Adrenal gland (tissue), 9 donors: ENCODE measurements at regions not wholly inside any gene's neighbourhood (a gene's known extent, or its start where the extent isn't known, plus 50 kb on each side); places are given as distances from the start of the nearest gene placed in this dataset.

Experiments
- DNase-seq, 7 donors: peaks; one replicate each; pipeline ENCODE4 v3.0.0-alpha.2; 2019 to 2020
- H3K27ac ChIP-seq, 5 donors: fragments of 200-600 bp; sonication (generic) in 4 of 5; 1 replicate in 3 of 5; 2 replicates in 2 of 5; pipeline versions ENCODE4 v1.5.1 to v1.8.0; 2016 to 2020; ENCODE audit warnings: mild to moderate bottlenecking in 1 of 5
- H3K27me3 ChIP-seq: fragments of 200-600 bp; 2 replicates; pipeline ENCODE4 v1.8.0; 2021
- H3K36me3 ChIP-seq, 2 donors: fragments of 200-600 bp; replicated peaks in 1 of 2; 1 replicate in 1 of 2; 2 replicates in 1 of 2; pipeline versions ENCODE4 v1.5.1 to v1.8.0; 2018 to 2022
- H3K4me1 ChIP-seq, 2 donors: fragments of 200-600 bp; replicated peaks in 1 of 2; 1 replicate in 1 of 2; 2 replicates in 1 of 2; pipeline versions ENCODE4 v1.5.1 to v1.8.0; 2018 to 2021
- H3K4me3 ChIP-seq, 4 donors: fragments of 200-600 bp; sonication (generic) in 3 of 4; one replicate each; pipeline ENCODE4 v1.5.1; 2016 to 2018
- H3K9me3 ChIP-seq, 3 donors: fragments of 200-600 bp; sonication (generic) in 1 of 3; replicated peaks in 1 of 3; 1 replicate in 2 of 3; 2 replicates in 1 of 3; pipeline versions ENCODE4 v1.5.1 to v1.8.0; 2016 to 2021
- POLR2A ChIP-seq, 2 donors: fragments of 450-650 bp; IDR thresholded peaks; one replicate each; pipeline ENCODE4 v1.6.1; 2017; ENCODE audit warnings: antibody characterized with exemption in 2 of 2, mild to moderate bottlenecking in 2 of 2, moderate library complexity in 1 of 2
- WGBS, 4 donors: extraction: QIAGEN DNeasy Blood & Tissue Kit in 2 of 4; methylation state at CpG; one replicate each; pipeline versions ENCODE4 v1.1.5 to v1.1.7; 2013 to 2017; 5-methylcytosine and 5-hydroxymethylcytosine counted together
- intact Hi-C, 2 donors: fragments of 100-400 bp; cut with DNase I; formaldehyde crosslinking; loops; one replicate each; pipeline versions ENCODE4 v1.14.1 to v1.15.0; 2022 to 2023
- TF ChIP-seq, protein P1 (sequence below), 6 experiments: fragments of 450-650 bp in 4 of 6; fragments of 200-600 bp in 2 of 6; sonication (generic) in 1 of 6; IDR thresholded peaks; 1 replicate in 5 of 6; 2 replicates in 1 of 6; pipeline versions ENCODE4 v1.5.1 to v1.8.0; 2016 to 2021; ENCODE audit warnings: antibody characterized with exemption in 6 of 6, mild to moderate bottlenecking in 2 of 6, moderate library complexity in 1 of 6
- donor health status: healthy with polysubstance abuse.
- donor health status: Bipolar disorder and iron deficiency.
- donor health status: DM: yes; HTN: yes; CAD: no.
- donor health status: DM: no; HTN: no; CAD: no.
- donor health status: DM: no; HTN: no; CAD: no.

DNA sequence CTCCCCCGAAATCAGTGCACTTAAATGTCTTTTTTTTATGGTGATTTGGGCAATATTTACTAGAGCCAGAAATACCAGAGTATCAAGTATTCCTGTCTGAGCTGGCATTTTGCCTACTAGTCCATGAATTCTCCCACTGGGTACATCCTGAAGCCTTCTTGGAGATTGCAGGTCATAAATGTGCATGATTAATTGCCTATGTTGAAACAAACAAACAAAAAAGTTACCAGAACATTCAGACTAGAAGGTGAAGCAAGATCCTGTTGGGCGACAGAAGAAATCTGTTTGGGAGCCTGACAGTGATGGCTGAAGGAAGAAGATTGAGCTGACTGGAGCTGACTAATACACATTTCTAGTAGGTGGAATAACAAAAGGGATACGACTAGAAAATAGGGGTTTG is 127.4 kb upstream of the NRIP1 start:
- peak in 3 of 7 donors; percentile 22 to 43 (median 33) for DNase-seq
- Histone ChIP-seq H3K27me3 (no peaks in the 10 kb centered on the region), H3K36me3 (no peaks in the 10 kb centered on the region), H3K4me3 (no peak overlapping the region), H3K9me3 (no peaks in the 10 kb centered on the region), H3K4me1 (no peaks in the 10 kb centered on the region), H3K27ac (no peak overlapping the region)
- TF ChIP-seq POLR2A (IDR thresholded peaks at IDR 0.05) = no peak
- TF ChIP-seq, protein P1, sequence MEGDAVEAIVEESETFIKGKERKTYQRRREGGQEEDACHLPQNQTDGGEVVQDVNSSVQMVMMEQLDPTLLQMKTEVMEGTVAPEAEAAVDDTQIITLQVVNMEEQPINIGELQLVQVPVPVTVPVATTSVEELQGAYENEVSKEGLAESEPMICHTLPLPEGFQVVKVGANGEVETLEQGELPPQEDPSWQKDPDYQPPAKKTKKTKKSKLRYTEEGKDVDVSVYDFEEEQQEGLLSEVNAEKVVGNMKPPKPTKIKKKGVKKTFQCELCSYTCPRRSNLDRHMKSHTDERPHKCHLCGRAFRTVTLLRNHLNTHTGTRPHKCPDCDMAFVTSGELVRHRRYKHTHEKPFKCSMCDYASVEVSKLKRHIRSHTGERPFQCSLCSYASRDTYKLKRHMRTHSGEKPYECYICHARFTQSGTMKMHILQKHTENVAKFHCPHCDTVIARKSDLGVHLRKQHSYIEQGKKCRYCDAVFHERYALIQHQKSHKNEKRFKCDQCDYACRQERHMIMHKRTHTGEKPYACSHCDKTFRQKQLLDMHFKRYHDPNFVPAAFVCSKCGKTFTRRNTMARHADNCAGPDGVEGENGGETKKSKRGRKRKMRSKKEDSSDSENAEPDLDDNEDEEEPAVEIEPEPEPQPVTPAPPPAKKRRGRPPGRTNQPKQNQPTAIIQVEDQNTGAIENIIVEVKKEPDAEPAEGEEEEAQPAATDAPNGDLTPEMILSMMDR (IDR thresholded peaks at IDR 0.05) = no peak
- intact Hi-C loops = no loop called here
- 59 to 73% (median 66%) methylated on average over 3 of the region's 3 CpGs for WGBS, 4 donors

DNA sequence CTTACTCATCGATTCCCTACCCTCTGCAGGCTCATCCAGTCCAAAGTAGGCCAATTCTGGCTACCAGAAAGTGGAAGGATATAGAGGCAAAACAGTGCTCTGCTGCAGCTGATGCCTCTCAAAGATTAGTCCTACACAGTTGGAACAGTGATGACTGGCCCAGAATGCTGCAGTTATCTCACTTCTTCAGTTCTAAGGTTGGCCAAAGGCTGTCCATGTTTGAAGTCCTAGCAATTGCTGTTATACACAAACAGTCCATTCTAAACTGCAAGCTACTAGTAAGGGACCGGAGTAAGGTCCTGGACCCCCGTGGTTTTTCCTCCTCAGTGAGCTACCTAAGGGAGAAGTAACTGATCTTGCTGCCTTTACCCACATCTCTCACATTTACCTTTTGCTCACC is 129.1 kb upstream of the NRIP1 start:
- TF ChIP-seq POLR2A (IDR thresholded peaks at IDR 0.05) = no peak
- TF ChIP-seq, protein P1 (IDR thresholded peaks at IDR 0.05) = no peak
- WGBS, 4 donors = 88 to 95% (median 91%) methylated on average over 3 of the region's 3 CpGs

DNA sequence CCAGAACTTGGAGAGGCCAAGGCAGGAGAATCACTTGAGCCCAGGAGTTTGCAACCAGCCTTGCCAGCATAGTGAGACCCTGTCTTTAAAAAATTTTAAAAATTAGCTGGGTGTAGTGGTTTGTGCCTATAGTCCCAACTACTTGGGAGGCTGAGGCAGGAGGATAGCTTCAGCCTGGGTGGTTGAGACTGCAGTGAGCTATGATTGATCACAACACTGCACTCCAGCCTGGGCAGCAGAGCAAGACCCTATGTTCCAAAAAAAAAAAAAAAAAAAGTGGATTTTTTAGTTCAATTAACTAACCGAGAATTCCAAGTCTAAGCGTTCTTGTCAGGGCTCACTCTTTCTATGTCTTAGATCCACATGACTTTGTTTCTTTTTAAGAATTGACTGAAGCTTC is 130.3 kb upstream of the NRIP1 start:
- DNase-seq = no peak
- intact Hi-C loops = no loop called here
- Histone ChIP-seq H3K27me3 (no peaks in the 10 kb centered on the region), H3K4me3 (no peak overlapping the region), H3K36me3 (no peaks in the 10 kb centered on the region), H3K4me1 (peaks cover 0 to 6% of the 10 kb centered on the region in 2 donors), H3K27ac (no peak overlapping the region), H3K9me3 (no peaks in the 10 kb centered on the region)
- 76 to 99% (median 97%) methylated on average over 2 of the region's 2 CpGs for WGBS, 4 donors
- TF ChIP-seq, protein P1 (IDR thresholded peaks at IDR 0.05) = no peak
- no peak for TF ChIP-seq POLR2A (IDR thresholded peaks at IDR 0.05)

More for the DNA sequence above, 129.1 kb upstream of the NRIP1 start:
- Histone ChIP-seq H3K9me3 (no peaks in the 10 kb centered on the region), H3K27ac (no peak overlapping the region), H3K27me3 (no peaks in the 10 kb centered on the region), H3K36me3 (no peaks in the 10 kb centered on the region), H3K4me1 (peaks cover 0 to 6% of the 10 kb centered on the region in 2 donors), H3K4me3 (no peak overlapping the region)
- DNase-seq = no peak
- intact Hi-C loops = no loop called here

DNA sequence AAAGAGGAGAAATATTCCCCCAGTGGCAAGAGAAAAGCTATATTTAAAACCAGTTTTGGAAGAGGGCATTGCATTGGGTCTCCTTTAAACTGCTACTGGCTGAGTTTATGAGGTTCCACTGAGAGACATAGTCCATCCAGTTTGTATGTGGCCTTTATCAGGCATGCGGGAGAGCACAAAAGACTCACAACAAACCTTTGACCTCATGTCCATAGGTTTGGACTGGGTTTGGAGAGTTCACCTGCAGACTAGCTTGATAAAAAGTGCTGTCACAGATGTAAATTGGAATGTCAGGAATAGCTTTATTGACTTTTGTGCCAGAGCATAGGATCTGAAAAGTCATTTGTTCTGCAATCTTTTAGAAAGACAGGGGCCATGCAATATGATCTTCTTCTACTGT is 131.0 kb upstream of the NRIP1 start:
- no peak for DNase-seq
- peaks cover 0 to 6% of the 10 kb centered on the region in 2 donors for H3K4me1 ChIP-seq
- no peaks in the 10 kb centered on the region for H3K27me3 ChIP-seq
- no peak overlapping the region for H3K4me3 ChIP-seq
- H3K27ac ChIP-seq = no peak overlapping the region
- TF ChIP-seq POLR2A (IDR thresholded peaks at IDR 0.05) = no peak
- TF ChIP-seq, protein P1 (IDR thresholded peaks at IDR 0.05) = no peak
- intact Hi-C loops = no loop called here
- H3K9me3 ChIP-seq = no peaks in the 10 kb centered on the region
- no peaks in the 10 kb centered on the region for H3K36me3 ChIP-seq
- 67 to 89% (median 87%) methylated on average over 1 of the region's 1 CpG for WGBS, 4 donors
